ENCODE measurements at regions not wholly inside any gene's neighbourhood (a gene's known extent, or its start where the extent isn't known, plus 50 kb on each side); places are given as distances from the start of the nearest gene placed in this dataset.
"Not testable (repeated sequence)": the region's sequence is repeated elsewhere in the genome, so short reads cannot be mapped to it uniquely, and the experiment has no call there.

DNA sequence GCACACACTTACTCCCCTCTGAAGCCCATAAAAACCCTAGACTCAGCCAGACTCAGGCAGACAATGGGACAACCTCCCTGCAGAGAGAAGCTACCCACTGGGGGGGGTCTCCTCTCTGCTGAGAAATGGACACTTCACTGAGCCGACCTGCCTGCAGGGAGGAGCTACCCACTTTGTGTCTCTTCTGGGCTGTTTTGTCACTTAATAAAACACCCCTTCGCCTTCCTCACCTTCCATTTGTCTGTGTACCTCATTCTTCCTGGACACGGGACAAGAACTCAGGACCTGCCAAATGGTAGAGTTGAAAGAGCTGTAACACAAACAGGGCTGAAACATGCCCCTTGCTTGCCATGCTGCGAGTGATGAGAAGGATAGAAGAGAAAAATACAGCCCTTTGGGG, 151.7 kb upstream of the HDDC2 start:
- Histone ChIP-seq H3K4me3 (no peak overlapping the region), H3K9me3 (peaks cover 0 to 20% (median 5%) of the 10 kb centered on the region in 3 donors), H3K36me3 (no peaks in the 10 kb centered on the region), H3K27ac (no peak overlapping the region), H3K4me1 (no peaks in the 10 kb centered on the region), H3K27me3 (no peaks in the 10 kb centered on the region)
- TF ChIP-seq, protein P1, sequence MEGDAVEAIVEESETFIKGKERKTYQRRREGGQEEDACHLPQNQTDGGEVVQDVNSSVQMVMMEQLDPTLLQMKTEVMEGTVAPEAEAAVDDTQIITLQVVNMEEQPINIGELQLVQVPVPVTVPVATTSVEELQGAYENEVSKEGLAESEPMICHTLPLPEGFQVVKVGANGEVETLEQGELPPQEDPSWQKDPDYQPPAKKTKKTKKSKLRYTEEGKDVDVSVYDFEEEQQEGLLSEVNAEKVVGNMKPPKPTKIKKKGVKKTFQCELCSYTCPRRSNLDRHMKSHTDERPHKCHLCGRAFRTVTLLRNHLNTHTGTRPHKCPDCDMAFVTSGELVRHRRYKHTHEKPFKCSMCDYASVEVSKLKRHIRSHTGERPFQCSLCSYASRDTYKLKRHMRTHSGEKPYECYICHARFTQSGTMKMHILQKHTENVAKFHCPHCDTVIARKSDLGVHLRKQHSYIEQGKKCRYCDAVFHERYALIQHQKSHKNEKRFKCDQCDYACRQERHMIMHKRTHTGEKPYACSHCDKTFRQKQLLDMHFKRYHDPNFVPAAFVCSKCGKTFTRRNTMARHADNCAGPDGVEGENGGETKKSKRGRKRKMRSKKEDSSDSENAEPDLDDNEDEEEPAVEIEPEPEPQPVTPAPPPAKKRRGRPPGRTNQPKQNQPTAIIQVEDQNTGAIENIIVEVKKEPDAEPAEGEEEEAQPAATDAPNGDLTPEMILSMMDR (IDR thresholded peaks at IDR 0.05), result no peak
- TF ChIP-seq POLR2A (IDR thresholded peaks at IDR 0.05), result no peak
- 67 to 72% methylated on average over 4 of the region's 4 CpGs for WGBS, 2 donors
- no peak for DNase-seq
- intact Hi-C loops (cut with DNase I), result no loop called here

DNA sequence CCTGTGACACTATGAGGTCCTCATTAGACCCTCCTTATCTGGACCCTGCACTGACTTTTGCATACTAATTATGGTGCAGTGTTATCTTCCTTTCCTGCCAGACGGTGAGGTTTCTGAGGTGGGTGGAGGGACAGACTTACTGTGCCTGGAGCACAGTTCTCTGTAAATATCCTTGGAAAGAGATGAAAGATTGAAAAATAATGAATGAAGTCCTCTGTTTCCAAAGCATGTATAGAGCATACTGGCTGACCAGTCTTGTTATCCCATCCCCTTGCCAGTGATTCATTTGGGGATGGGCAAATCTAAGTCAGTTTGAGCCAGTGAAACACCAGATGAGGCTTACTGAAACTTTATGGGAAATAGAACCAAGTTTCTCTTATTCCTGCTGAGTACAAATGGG, 152.6 kb upstream of the HDDC2 start:
- no peak overlapping the region for H3K4me3 ChIP-seq
- no peak for TF ChIP-seq POLR2A (IDR thresholded peaks at IDR 0.05)
- TF ChIP-seq, protein P1 (IDR thresholded peaks at IDR 0.05), result no peak
- intact Hi-C loops (cut with DNase I), result no loop called here
- 40 to 86% methylated on average over 1 of the region's 1 CpG for whole genome bisulfite sequencing, 2 donors
- no peak overlapping the region for H3K27ac ChIP-seq
- H3K27me3 ChIP-seq, result no peaks in the 10 kb centered on the region
- H3K4me1 ChIP-seq, result no peaks in the 10 kb centered on the region
- no peaks in the 10 kb centered on the region for H3K36me3 ChIP-seq
- peaks cover 0 to 22% (median 5%) of the 10 kb centered on the region in 3 donors for H3K9me3 ChIP-seq
- DNase-seq, result no peak

DNA sequence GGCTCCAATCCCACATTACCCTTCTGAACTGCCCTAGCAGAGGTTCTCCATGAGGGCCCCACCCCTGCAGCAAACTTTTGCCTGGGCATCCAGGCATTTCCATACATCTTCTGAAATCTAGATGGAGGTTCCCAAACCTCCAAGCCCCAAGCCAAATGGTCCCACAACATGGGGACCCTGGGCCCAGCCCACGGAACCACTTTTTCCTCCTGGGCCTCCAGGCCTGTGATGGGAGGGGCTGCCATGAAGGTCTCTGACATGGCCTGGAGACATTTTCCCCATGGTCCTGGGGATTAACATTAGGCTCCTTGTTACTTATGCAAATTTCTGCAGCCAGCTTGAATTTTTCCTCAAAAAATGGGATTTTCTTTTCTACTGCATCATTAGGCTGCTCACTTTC, 156.7 kb upstream of the HDDC2 start:
- H3K4me1 ChIP-seq; H3K36me3 ChIP-seq; H3K4me3 ChIP-seq; DNase-seq; intact Hi-C loops (cut with DNase I); H3K27me3 ChIP-seq; H3K27ac ChIP-seq: not testable (repeated sequence)
- H3K9me3 ChIP-seq, result peaks cover 0 to 14% (median 5%) of the 10 kb centered on the region in 3 donors
- WGBS, 2 donors, result 100% methylated on average over 1 of the region's 1 CpG; no CpG with 5 or more reads in 1 of the 2 donors

GRCh38 chr6:125465332-125465731, 163.6 kb upstream of the HDDC2 start:
- 44 to 100% methylated on average over 1 of the region's 1 CpG for WGBS, 2 donors
- H3K9me3 ChIP-seq; H3K27me3 ChIP-seq; H3K4me1 ChIP-seq; H3K4me3 ChIP-seq; intact Hi-C loops (cut with DNase I); H3K36me3 ChIP-seq; DNase-seq; H3K27ac ChIP-seq: not testable (repeated sequence)

DNA sequence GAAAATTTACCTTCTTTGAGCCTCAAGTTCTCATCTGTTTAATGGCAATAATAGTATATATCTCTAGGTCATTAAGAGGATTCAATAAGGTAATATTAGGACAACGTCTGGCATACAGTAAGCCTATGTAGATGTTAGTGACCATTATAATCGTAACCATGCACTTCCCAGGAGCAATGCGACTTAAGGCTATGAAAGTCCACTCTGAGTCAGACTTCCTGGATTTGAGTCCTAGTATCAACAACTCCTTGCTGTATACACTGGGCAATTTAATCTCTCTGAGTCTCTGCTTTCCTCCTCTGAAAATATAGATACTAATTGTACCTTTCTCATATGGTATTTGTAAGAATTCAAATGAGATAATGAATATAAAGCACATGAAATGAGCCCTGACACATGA, 168.1 kb upstream of the HDDC2 start:
- no peak overlapping the region for H3K4me3 ChIP-seq
- DNase-seq, result no peak
- no peak overlapping the region for H3K27ac ChIP-seq
- WGBS, 2 donors, result 54 to 69% methylated on average over 3 of the region's 3 CpGs
- no peaks in the 10 kb centered on the region for H3K36me3 ChIP-seq
- H3K27me3 ChIP-seq, result peaks cover 0 to 6% (median 0%) of the 10 kb centered on the region in 4 donors
- H3K4me1 ChIP-seq, result no peaks in the 10 kb centered on the region
- TF ChIP-seq, protein P1 (IDR thresholded peaks at IDR 0.05), result no peak
- TF ChIP-seq POLR2A (IDR thresholded peaks at IDR 0.05), result no peak
- H3K9me3 ChIP-seq, result no peaks in the 10 kb centered on the region
- intact Hi-C loops (cut with DNase I), result no loop called here

DNA sequence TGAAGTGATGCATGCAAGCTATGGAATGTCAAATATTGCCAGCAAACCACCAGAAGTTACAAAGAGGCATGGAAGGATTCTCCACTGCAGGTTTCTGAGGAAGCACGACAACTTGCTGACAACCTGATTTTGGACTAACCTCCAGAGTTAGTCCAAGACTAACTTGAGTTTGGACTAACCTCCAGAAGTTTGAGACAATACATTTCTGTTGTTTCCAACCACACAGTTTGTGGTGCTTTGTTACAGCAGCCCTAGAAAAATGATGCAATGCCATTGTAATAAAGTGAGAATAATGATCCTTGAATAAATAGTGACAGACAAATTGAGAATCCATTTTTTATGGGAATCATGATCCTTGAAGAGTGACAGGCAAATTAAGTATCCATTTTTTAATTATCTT, 169.9 kb upstream of the HDDC2 start:
- Histone ChIP-seq H3K27ac (no peak overlapping the region), H3K36me3 (no peaks in the 10 kb centered on the region), H3K4me3 (no peak overlapping the region), H3K4me1 (no peaks in the 10 kb centered on the region), H3K9me3 (no peaks in the 10 kb centered on the region), H3K27me3 (peaks cover 0 to 6% (median 0%) of the 10 kb centered on the region in 4 donors)
- no peak for TF ChIP-seq POLR2A (IDR thresholded peaks at IDR 0.05)
- TF ChIP-seq, protein P1 (IDR thresholded peaks at IDR 0.05), result no peak
- DNase-seq, result no peak
- intact Hi-C loops (cut with DNase I), result no loop called here
- WGBS, 2 donors, result 74 to 89% methylated on average over 1 of the region's 1 CpG
